ENCODE measurements at regions not wholly inside any gene's neighbourhood (a gene's known extent, or its start where the extent isn't known, plus 50 kb on each side); places are given as distances from the start of the nearest gene placed in this dataset.
A peak's percentile ranks its signal among the peaks of the same experiment; 100 is the strongest.
"Not testable (repeated sequence)": the region's sequence is repeated elsewhere in the genome, so short reads cannot be mapped to it uniquely, and the experiment has no call there.

GRCh38 chr7:118863966-118864365 is 639.5 kb downstream of the ANKRD7 start:
- no peak overlapping the region for H3K27ac Mint-ChIP-seq
- H3K4me1 Mint-ChIP-seq (ENCODE audit: unreplicated experiment), result peaks cover 3% of the 10 kb centered on the region
- no peaks in the 10 kb centered on the region for H3K36me3 Mint-ChIP-seq
- TF ChIP-seq, protein P1, sequence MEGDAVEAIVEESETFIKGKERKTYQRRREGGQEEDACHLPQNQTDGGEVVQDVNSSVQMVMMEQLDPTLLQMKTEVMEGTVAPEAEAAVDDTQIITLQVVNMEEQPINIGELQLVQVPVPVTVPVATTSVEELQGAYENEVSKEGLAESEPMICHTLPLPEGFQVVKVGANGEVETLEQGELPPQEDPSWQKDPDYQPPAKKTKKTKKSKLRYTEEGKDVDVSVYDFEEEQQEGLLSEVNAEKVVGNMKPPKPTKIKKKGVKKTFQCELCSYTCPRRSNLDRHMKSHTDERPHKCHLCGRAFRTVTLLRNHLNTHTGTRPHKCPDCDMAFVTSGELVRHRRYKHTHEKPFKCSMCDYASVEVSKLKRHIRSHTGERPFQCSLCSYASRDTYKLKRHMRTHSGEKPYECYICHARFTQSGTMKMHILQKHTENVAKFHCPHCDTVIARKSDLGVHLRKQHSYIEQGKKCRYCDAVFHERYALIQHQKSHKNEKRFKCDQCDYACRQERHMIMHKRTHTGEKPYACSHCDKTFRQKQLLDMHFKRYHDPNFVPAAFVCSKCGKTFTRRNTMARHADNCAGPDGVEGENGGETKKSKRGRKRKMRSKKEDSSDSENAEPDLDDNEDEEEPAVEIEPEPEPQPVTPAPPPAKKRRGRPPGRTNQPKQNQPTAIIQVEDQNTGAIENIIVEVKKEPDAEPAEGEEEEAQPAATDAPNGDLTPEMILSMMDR (conservative IDR thresholded peaks at IDR 0.05), result no peak
- H3K27me3 Mint-ChIP-seq, result no peaks in the 10 kb centered on the region
- DNase-seq (ENCODE audit: extremely low spot score, unreplicated experiment), result no peak
- H3K4me3 Mint-ChIP-seq, result no peak overlapping the region
- no peaks in the 10 kb centered on the region for H3K9me3 Mint-ChIP-seq

GRCh38 chr7:118867860-118868259 is 643.4 kb downstream of the ANKRD7 start:
- Mint-ChIP-seq H3K36me3 (no peaks in the 10 kb centered on the region), H3K9me3 (no peaks in the 10 kb centered on the region), H3K27ac (no peak overlapping the region), H3K4me3 (no peak overlapping the region), H3K27me3 (no peaks in the 10 kb centered on the region), H3K4me1 (ENCODE audit: unreplicated experiment) (peaks cover 13% of the 10 kb centered on the region)
- TF ChIP-seq, protein P1 (conservative IDR thresholded peaks at IDR 0.05), result no peak
- DNase-seq (ENCODE audit: extremely low spot score, unreplicated experiment), result no peak

GRCh38 chr7:118869141-118869540 is 644.6 kb downstream of the ANKRD7 start:
- not testable (repeated sequence) for H3K4me3 Mint-ChIP-seq; H3K9me3 Mint-ChIP-seq; H3K27me3 Mint-ChIP-seq; H3K36me3 Mint-ChIP-seq; DNase-seq (ENCODE audit: extremely low spot score, unreplicated experiment)
- H3K4me1 Mint-ChIP-seq (ENCODE audit: unreplicated experiment), result peaks cover 12% of the 10 kb centered on the region
- H3K27ac Mint-ChIP-seq, result peak overlapping the region; percentile 39

GRCh38 chr7:118870187-118870586 is 645.7 kb downstream of the ANKRD7 start:
- Mint-ChIP-seq H3K4me3 (no peak overlapping the region), H3K4me1 (ENCODE audit: unreplicated experiment) (peaks cover 12% of the 10 kb centered on the region), H3K36me3 (no peaks in the 10 kb centered on the region), H3K9me3 (no peaks in the 10 kb centered on the region), H3K27ac (no peak overlapping the region), H3K27me3 (no peaks in the 10 kb centered on the region)
- TF ChIP-seq, protein P1 (conservative IDR thresholded peaks at IDR 0.05), result peak; percentile 51
- no peak for DNase-seq (ENCODE audit: extremely low spot score, unreplicated experiment)

- Mint-ChIP-seq H3K27me3 (no peaks in the 10 kb centered on the region), H3K27ac (no peak overlapping the region)
Measured at GRCh38 chr7:118872568-118872967, 648.1 kb downstream of the ANKRD7 start.

GRCh38 chr7:118877187-118877586 is 652.7 kb downstream of the ANKRD7 start:
- H3K36me3 Mint-ChIP-seq, result no peaks in the 10 kb centered on the region
- no peaks in the 10 kb centered on the region for H3K27me3 Mint-ChIP-seq
- H3K27ac Mint-ChIP-seq, result no peak overlapping the region
- H3K4me1 Mint-ChIP-seq (ENCODE audit: unreplicated experiment), result peaks cover 5% of the 10 kb centered on the region
- TF ChIP-seq, protein P1 (conservative IDR thresholded peaks at IDR 0.05), result no peak
- H3K4me3 Mint-ChIP-seq, result no peak overlapping the region
- DNase-seq (ENCODE audit: extremely low spot score, unreplicated experiment), result no peak
- no peaks in the 10 kb centered on the region for H3K9me3 Mint-ChIP-seq

More at GRCh38 chr7:118872568-118872967, 648.1 kb downstream of the ANKRD7 start:
- Mint-ChIP-seq H3K9me3 (no peaks in the 10 kb centered on the region), H3K4me1 (ENCODE audit: unreplicated experiment) (peaks cover 12% of the 10 kb centered on the region), H3K36me3 (no peaks in the 10 kb centered on the region), H3K4me3 (no peak overlapping the region)
- TF ChIP-seq, protein P1 (conservative IDR thresholded peaks at IDR 0.05), result no peak
- no peak for DNase-seq (ENCODE audit: extremely low spot score, unreplicated experiment)
